ENCODE measurements at regions not wholly inside any gene's neighbourhood (a gene's known extent, or its start where the extent isn't known, plus 50 kb on each side); places are given as distances from the start of the nearest gene placed in this dataset.
"Not testable (repeated sequence)": the region's sequence is repeated elsewhere in the genome, so short reads cannot be mapped to it uniquely, and the experiment has no call there.

DNA sequence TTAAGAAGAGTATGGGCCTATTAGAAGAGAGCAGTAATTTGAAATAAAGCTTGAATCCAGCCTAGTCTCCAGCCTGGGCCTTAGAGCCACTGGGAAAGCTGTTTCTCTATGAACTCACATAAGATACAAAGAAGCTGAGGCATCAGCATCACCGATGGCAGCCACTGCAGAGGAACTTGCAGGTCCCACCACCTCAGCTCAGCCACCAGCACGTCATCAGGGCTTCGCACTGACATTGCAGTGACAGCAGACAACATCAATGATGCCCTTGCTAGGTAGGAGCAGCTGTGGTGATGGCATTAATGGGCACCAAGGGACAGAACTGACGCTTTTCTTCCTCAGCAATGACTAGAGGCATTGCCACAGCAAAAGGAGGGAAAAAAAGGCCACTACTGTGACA lies 67.7 kb upstream of the CDC42EP3 start:
- CTCF ChIA-PET: no interaction called here
- no peak overlapping the region for H3K27ac ChIP-seq
- TF ChIP-seq CTCF (conservative IDR thresholded peaks at IDR 0.05; ENCODE audit: low read depth): no peak
- DNase-seq (ENCODE audit: low spot score): no peak
- POLR2A ChIA-PET (ENCODE audit: low non-redundant PET): no interaction called here

DNA sequence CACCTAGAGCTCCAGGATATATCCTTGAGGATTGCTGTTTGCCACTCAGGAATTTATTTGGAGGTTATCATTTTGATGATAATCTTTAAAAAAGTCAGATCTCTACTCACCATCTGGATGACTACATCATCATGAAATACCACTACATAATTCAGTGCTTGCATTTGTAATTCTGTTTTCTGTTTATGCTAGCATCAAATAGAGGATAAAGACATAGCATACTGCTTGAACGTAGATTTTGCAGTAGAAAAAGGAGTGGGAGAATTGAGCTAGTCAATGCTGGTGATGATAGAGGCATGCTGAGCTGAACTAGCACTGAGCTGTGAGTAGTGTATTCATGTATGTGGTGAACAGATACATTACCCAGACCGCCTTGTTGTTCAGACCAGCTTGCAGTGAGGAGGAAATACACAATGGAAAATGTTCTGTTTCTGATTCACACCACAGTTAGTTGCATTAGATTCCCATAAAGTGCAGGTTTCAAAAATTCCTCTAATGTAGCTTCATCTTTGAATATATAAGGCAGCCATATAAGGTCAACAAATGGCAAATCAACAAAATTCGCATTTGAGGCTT lies 68.8 kb upstream of the CDC42EP3 start:
- no peak overlapping the region for H3K27ac ChIP-seq
- ChIA-PET CTCF (interaction anchor here (0.5 to 0.6 kb wide), 2 partner anchors 20 to 34 kb away, joined by 3 read pairs; no protein-coding TSS in a partner anchor), POLR2A (ENCODE audit: low non-redundant PET) (no interaction called here)
- no peak for TF ChIP-seq CTCF (conservative IDR thresholded peaks at IDR 0.05; ENCODE audit: low read depth)
- DNase-seq (ENCODE audit: low spot score): no peak

DNA sequence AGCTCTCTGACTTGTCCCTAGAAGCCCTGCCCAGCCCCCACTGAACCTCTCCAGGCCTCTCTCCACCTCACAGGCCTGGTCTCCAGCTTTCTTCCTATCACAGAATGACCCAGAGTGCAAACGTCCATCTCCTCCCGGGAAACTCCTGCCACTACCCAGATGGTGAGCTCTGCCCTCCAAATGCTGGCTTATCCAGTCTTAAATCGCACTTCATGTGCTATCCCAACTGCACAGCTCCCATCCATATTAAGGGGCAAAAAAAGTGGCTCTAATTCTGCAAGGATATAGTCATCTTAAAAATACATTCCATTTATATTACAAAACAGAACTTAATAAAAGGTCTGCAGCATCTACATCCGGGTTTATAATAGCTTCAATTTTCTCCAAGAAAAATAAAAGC lies 70.8 kb upstream of the CDC42EP3 start:
- DNase-seq (ENCODE audit: low spot score): no peak
- POLR2A ChIA-PET (ENCODE audit: low non-redundant PET): no interaction called here

DNA sequence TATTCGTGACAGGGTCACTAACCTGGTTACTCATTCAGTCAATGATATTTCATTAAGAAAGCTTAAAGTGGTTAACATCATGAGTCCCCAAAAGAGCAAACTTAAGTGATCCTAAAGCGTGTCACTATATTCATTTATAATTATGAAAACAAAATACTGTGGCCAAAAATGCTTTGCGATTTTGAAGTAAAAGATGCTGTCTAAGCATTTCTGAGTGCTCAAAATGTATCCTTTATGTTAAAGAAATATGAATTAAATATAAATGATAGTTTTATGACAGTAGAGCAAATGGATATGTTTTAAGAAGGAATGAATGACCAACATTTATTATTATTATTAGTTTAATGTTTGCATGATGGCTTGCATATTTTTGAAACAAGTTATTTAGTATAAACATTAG lies 72.6 kb upstream of the CDC42EP3 start:
- POLR2A ChIA-PET (ENCODE audit: low non-redundant PET): no interaction called here
- TF ChIP-seq CTCF (conservative IDR thresholded peaks at IDR 0.05; ENCODE audit: low read depth): no peak
- no peak overlapping the region for H3K27ac ChIP-seq
- no peak for DNase-seq (ENCODE audit: low spot score)
- CTCF ChIA-PET: no interaction called here

More for the DNA sequence above, 70.8 kb upstream of the CDC42EP3 start:
- no peak for TF ChIP-seq CTCF (conservative IDR thresholded peaks at IDR 0.05; ENCODE audit: low read depth)
- CTCF ChIA-PET: no interaction called here
- no peak overlapping the region for H3K27ac ChIP-seq

- POLR2A ChIA-PET (ENCODE audit: low non-redundant PET); DNase-seq (ENCODE audit: low spot score); H3K27ac ChIP-seq: not testable (repeated sequence)
- CTCF ChIA-PET: interaction anchor here (0.6 kb wide), 1 partner anchor 625 kb away, joined by 4 read pairs; no protein-coding TSS in a partner anchor
Observed at GRCh38 chr2:37744961-37745360, 73.5 kb upstream of the CDC42EP3 start.

- CTCF ChIA-PET; POLR2A ChIA-PET (ENCODE audit: low non-redundant PET); H3K27ac ChIP-seq; DNase-seq (ENCODE audit: low spot score): not testable (repeated sequence)
Observed at GRCh38 chr2:37746011-37746410, 74.6 kb upstream of the CDC42EP3 start.

DNA sequence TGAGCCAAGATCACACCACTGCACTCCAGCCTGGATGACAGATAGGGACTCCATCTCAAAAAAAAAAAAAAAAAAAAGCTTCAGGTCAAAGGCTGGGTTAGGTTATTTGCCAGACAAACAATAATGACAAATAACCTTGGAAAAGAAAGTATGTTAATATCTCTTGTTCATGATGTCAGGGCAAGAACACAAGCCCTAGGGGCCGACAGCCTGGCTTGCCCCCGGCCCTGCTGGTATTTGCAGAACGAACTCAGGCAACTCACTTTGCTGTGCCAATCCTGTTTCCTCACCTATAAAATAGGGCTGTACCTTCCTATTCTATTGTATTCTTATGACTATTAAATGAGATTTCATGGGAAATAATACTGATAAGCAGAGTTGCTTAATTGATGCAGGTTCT lies 75.4 kb upstream of the CDC42EP3 start:
- no peak for DNase-seq (ENCODE audit: low spot score)
- ChIA-PET POLR2A (ENCODE audit: low non-redundant PET) (no interaction called here), CTCF (no interaction called here)
- TF ChIP-seq CTCF (conservative IDR thresholded peaks at IDR 0.05; ENCODE audit: low read depth): no peak
- H3K27ac ChIP-seq: no peak overlapping the region

GRCh38 chr2:37748541-37748940 lies 77.1 kb upstream of the CDC42EP3 start:
- no peak for TF ChIP-seq CTCF (conservative IDR thresholded peaks at IDR 0.05; ENCODE audit: low read depth)
- ChIA-PET CTCF (interaction anchor here (0.7 to 1.7 kb wide), 2 partner anchors 55 to 334 kb away, joined by 4 to 9 read pairs; no protein-coding TSS in a partner anchor), POLR2A (ENCODE audit: low non-redundant PET) (no interaction called here)
- DNase-seq (ENCODE audit: low spot score): no peak
- H3K27ac ChIP-seq: no peak overlapping the region

DNA sequence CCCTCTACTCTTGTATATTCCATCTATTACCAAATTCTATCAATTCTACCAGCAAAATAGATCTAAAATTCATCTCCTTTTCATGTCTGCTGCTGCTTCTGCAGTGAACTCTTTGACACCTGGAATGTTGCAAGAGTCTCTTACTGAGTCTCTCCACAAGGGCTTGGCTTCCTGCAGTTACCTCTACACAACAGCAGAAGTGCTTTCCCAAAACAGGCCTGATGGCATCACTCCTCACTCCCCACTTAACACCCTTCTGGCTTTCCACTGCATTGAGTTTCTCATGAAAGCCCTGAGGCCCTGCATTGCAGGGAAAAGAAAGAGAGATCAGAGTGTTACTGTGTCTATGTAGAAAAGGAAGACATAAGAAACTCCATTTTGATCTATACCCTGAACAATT lies 78.8 kb upstream of the CDC42EP3 start:
- DNase-seq (ENCODE audit: low spot score); POLR2A ChIA-PET (ENCODE audit: low non-redundant PET); H3K27ac ChIP-seq: not testable (repeated sequence)
- CTCF ChIA-PET: interaction anchor here (0.6 kb wide), 1 partner anchor 110 kb away, joined by 3 read pairs; no protein-coding TSS in a partner anchor
